H1 (cell line): ENCODE measurements at regions not wholly inside any gene's neighbourhood (a gene's known extent, or its start where the extent isn't known, plus 50 kb on each side); places are given as distances from the start of the nearest gene placed in this dataset.

Source experiments
- CTCF ChIA-PET: fragments of 300-600 bp; sonication (Branson Sonifier 250); formaldehyde crosslinking; loops from one replicate; lab custom pipeline; 2021; ENCODE audit not compliant: partially characterized antibody; lab: Charles Lee
- POLR2A ChIA-PET: fragments of 300-600 bp; sonication (Branson Sonifier 250); formaldehyde crosslinking; loops from one replicate; lab custom pipeline; 2021; ENCODE audit warnings: inconsistent platforms; ENCODE audit not compliant: partially characterized antibody; lab: Charles Lee
- DNase-seq, 2 experiments: peaks; one replicate each; pipeline versions ENCODE4 v3.0.0 to v3.0.0-alpha.2; 2010 to 2022; ENCODE audit warnings: low spot score in 2 of 2, low read depth in 1 of 2, mixed read lengths in 1 of 2
- FAIRE-seq: peaks from 2 replicates; lab custom pipeline; 2011; peaks lifted over from hg19 to GRCh38; lab: Jason Lieb, UNC
- H2AFZ ChIP-seq: 2 replicates; pipeline ENCODE4 v1.8.1; 2012; ENCODE audit warnings: low read length, inconsistent platforms
- H2AK5ac ChIP-seq: 2 replicates; pipeline ENCODE4 v1.6.1; 2013; ENCODE audit warnings: low read depth, low read length
- H2BK120ac ChIP-seq: replicated peaks from 2 replicates; pipeline ENCODE3; 2013; ENCODE audit warnings: low read depth, low read length, inconsistent platforms
- H2BK12ac ChIP-seq: 2 replicates; pipeline ENCODE4 v1.6.1; 2013; ENCODE audit warnings: low read depth, low read length
- H2BK15ac ChIP-seq: 2 replicates; pipeline ENCODE4 v1.6.1; 2013; ENCODE audit warnings: low read length
- H2BK20ac ChIP-seq: 2 replicates; pipeline ENCODE4 v1.6.1; 2013; ENCODE audit warnings: low read length
- H2BK5ac ChIP-seq: 2 replicates; pipeline ENCODE4 v1.6.1; 2013; ENCODE audit warnings: low read depth, low read length
- H3K14ac ChIP-seq: 2 replicates; pipeline ENCODE4 v1.6.1; 2013; ENCODE audit warnings: inconsistent platforms; ENCODE audit not compliant: insufficient read length
- H3K18ac ChIP-seq: 2 replicates; pipeline ENCODE4 v1.6.1; 2013; ENCODE audit warnings: low read length; ENCODE audit errors: extremely low read depth
- H3K23ac ChIP-seq: 2 replicates; pipeline ENCODE4 v1.6.1; 2013; ENCODE audit warnings: inconsistent platforms; ENCODE audit not compliant: insufficient read length
- H3K23me2 ChIP-seq: 2 replicates; pipeline ENCODE4 v1.6.1; 2013; ENCODE audit warnings: low read depth, low read length
- H3K27ac ChIP-seq: 2 replicates; pipeline ENCODE4 v1.6.1; 2011; ENCODE audit warnings: low read depth, low read length, inconsistent platforms
- H3K27me3 ChIP-seq, 4 experiments: replicated peaks in 1 of 4; 1 replicate in 1 of 4; 2 replicates in 3 of 4; pipeline versions ENCODE4 v1.6.1 to v1.8.1; 2011 to 2013; ENCODE audit warnings: low read length in 3 of 4, mild to moderate bottlenecking in 3 of 4, inconsistent platforms in 2 of 4, mixed read lengths in 2 of 4, moderate library complexity in 1 of 4; ENCODE audit not compliant: control insufficient read depth in 3 of 4, insufficient read depth in 3 of 4; ENCODE audit errors: extremely low read depth in 1 of 4
- H3K36me3 ChIP-seq, 4 experiments: 2 replicates each; pipeline versions ENCODE4 v1.6.1 to v1.8.1; 2011 to 2013; ENCODE audit warnings: mild to moderate bottlenecking in 4 of 4, low read length in 3 of 4, moderate library complexity in 2 of 4, control low read depth in 1 of 4, inconsistent platforms in 1 of 4; ENCODE audit not compliant: insufficient read depth in 4 of 4, control insufficient read depth in 2 of 4
- H3K4ac ChIP-seq: replicated peaks from 2 replicates; pipeline ENCODE3; 2013; ENCODE audit warnings: low read length, low read depth, mixed read lengths, inconsistent platforms; ENCODE audit not compliant: insufficient read length
- H3K4me1 ChIP-seq, 4 experiments: replicated peaks in 1 of 4; 1 replicate in 1 of 4; 2 replicates in 3 of 4; pipeline versions ENCODE4 v1.6.1 to v1.8.1; 2011 to 2013; ENCODE audit warnings: low read length in 3 of 4, inconsistent platforms in 2 of 4, mixed read lengths in 1 of 4; ENCODE audit not compliant: insufficient read depth in 4 of 4, control insufficient read depth in 3 of 4
- H3K4me2 ChIP-seq, 2 experiments: 2 replicates each; pipeline versions ENCODE4 v1.6.1 to v1.8.1; 2011 to 2013; ENCODE audit warnings: low read depth in 2 of 2, low read length in 2 of 2, control low read depth in 1 of 2, inconsistent platforms in 1 of 2, mild to moderate bottlenecking in 1 of 2; ENCODE audit not compliant: insufficient read depth in 1 of 2
- H3K4me3 ChIP-seq, 4 experiments: fragments of 200-600, 300-600 bp in 1 of 4; sonication (generic), shearing (Covaris generic), sonication (Bioruptor Twin) in 1 of 4; 2 replicates each; pipeline versions ENCODE4 v1.5.1 to v1.8.1; 2011 to 2016; ENCODE audit warnings: low read length in 4 of 4, low read depth in 3 of 4, control low read depth in 2 of 4, inconsistent platforms in 2 of 4, mild to moderate bottlenecking in 2 of 4, mixed read lengths in 1 of 4, moderate library complexity in 1 of 4; ENCODE audit not compliant: insufficient read depth in 2 of 4; ENCODE audit errors: extremely low read depth in 1 of 4
- H3K56ac ChIP-seq: replicated peaks from 2 replicates; pipeline ENCODE3; 2013; ENCODE audit warnings: low read depth, mild to moderate bottlenecking, mixed read lengths, low read length, inconsistent platforms; ENCODE audit not compliant: insufficient read length
- H3K79me1 ChIP-seq: 2 replicates; pipeline ENCODE4 v1.6.1; 2013; ENCODE audit warnings: low read depth, low read length, control low read depth
- H3K79me2 ChIP-seq, 2 experiments: 2 replicates each; pipeline versions ENCODE4 v1.6.1 to v1.8.1; 2012 to 2013; ENCODE audit warnings: low read length in 2 of 2, mild to moderate bottlenecking in 2 of 2, inconsistent platforms in 1 of 2; ENCODE audit not compliant: insufficient read depth in 2 of 2, control insufficient read depth in 1 of 2
- H3K9ac ChIP-seq, 4 experiments: replicated peaks in 1 of 4; 1 replicate in 1 of 4; 2 replicates in 3 of 4; pipeline versions ENCODE4 v1.6.1 to v1.8.1; 2011 to 2013; ENCODE audit warnings: low read depth in 3 of 4, low read length in 3 of 4, control low read depth in 2 of 4, mild to moderate bottlenecking in 2 of 4, moderate library complexity in 2 of 4, inconsistent platforms in 1 of 4; ENCODE audit errors: extremely low read depth in 1 of 4
- H3K9me3 ChIP-seq, 2 experiments: 2 replicates each; pipeline versions ENCODE4 v1.6.1 to v1.8.1; 2012 to 2013; ENCODE audit warnings: mild to moderate bottlenecking in 2 of 2, moderate library complexity in 2 of 2, control low read depth in 1 of 2, inconsistent platforms in 1 of 2, low read depth in 1 of 2, low read length in 1 of 2, mixed read lengths in 1 of 2; ENCODE audit not compliant: insufficient read depth in 2 of 2
- H4K20me1 ChIP-seq, 2 experiments: replicated peaks in 1 of 2; 2 replicates each; pipeline versions ENCODE3 to v1.8.1; 2011 to 2013; ENCODE audit warnings: inconsistent platforms in 2 of 2, low read length in 2 of 2, mild to moderate bottlenecking in 1 of 2; ENCODE audit not compliant: insufficient read depth in 2 of 2, control insufficient read depth in 1 of 2
- H4K5ac ChIP-seq: 2 replicates; pipeline ENCODE4 v1.6.1; 2013; ENCODE audit warnings: low read length, low read depth, mixed read lengths, inconsistent platforms; ENCODE audit not compliant: insufficient read length
- H4K8ac ChIP-seq: 2 replicates; pipeline ENCODE4 v1.8.0; 2013; ENCODE audit warnings: mild to moderate bottlenecking, moderate library complexity, low read length, inconsistent platforms; ENCODE audit not compliant: insufficient read depth; ENCODE audit errors: extremely low read depth
- H4K91ac ChIP-seq: replicated peaks from 2 replicates; pipeline ENCODE3; 2013; ENCODE audit warnings: low read length, mixed read lengths, inconsistent platforms; ENCODE audit not compliant: insufficient read length
- ATF2 ChIP-seq: IDR thresholded peaks from 2 replicates; pipeline ENCODE4 v1.6.1; 2012; ENCODE audit warnings: low read length, inconsistent platforms
- BACH1 ChIP-seq: IDR thresholded peaks from 2 replicates; pipeline ENCODE4 v1.6.1; 2012; ENCODE audit warnings: low read length, improper control_type of control experiment
- BCL11A ChIP-seq, 2 experiments: IDR thresholded peaks; one replicate each; pipeline ENCODE4 v1.6.1; 2011; ENCODE audit warnings: low read depth in 2 of 2, low read length in 2 of 2, mild to moderate bottlenecking in 2 of 2
- CREB1 ChIP-seq: IDR thresholded peaks from 2 replicates; pipeline ENCODE4 v1.6.1; 2012; ENCODE audit warnings: inconsistent platforms
- FOSL1 ChIP-seq: IDR thresholded peaks from 2 replicates; pipeline ENCODE4 v1.6.1; 2011; ENCODE audit warnings: mild to moderate bottlenecking, low read depth, low read length, moderate library complexity; ENCODE audit not compliant: insufficient read depth
- GTF2F1 ChIP-seq: IDR thresholded peaks from 2 replicates; pipeline ENCODE4 v1.6.1; 2012; ENCODE audit warnings: low read depth, low read length, improper control_type of control experiment, borderline replicate concordance
- HDAC6 ChIP-seq: IDR thresholded peaks from one replicate; pipeline ENCODE4 v1.7.1; 2012; ENCODE audit warnings: low read depth, mild to moderate bottlenecking, inconsistent platforms, low read length, moderate library complexity
- NRF1 ChIP-seq: IDR thresholded peaks from 2 replicates; pipeline ENCODE4 v1.6.1; 2011; ENCODE audit warnings: mild to moderate bottlenecking, low read depth, low read length, improper control_type of control experiment
- PHF8 ChIP-seq: fragments of 200-600 bp; sonication (generic); conservative IDR thresholded peaks from 2 replicates; pipeline ENCODE4 v1.7.1; 2012; ENCODE audit warnings: low read depth, mild to moderate bottlenecking, inconsistent platforms, low read length, moderate library complexity
- RFX5 ChIP-seq: IDR thresholded peaks from 2 replicates; pipeline ENCODE4 v1.6.1; 2011; ENCODE audit warnings: low read depth, low read length, improper control_type of control experiment, borderline replicate concordance
- YY1 ChIP-seq: IDR thresholded peaks from 2 replicates; pipeline ENCODE4 v1.6.1; 2011; ENCODE audit warnings: low read depth, mild to moderate bottlenecking, low read length

- no peak overlapping the region for H4K5ac ChIP-seq
- FAIRE-seq (no peak), DNase-seq (no peak)
- H3K79me1 ChIP-seq: no peaks in the 10 kb centered on the region
- H3K4me2 ChIP-seq: no peak overlapping the region
- no peak overlapping the region for H3K23ac ChIP-seq
- peaks cover 0 to 2% of the 10 kb centered on the region in 2 experiments for H4K20me1 ChIP-seq
- no peak overlapping the region for H4K91ac ChIP-seq
- H3K4ac ChIP-seq: no peak overlapping the region
- no peak overlapping the region for H3K18ac ChIP-seq
- H3K4me1 ChIP-seq: no peaks in the 10 kb centered on the region
- H3K9me3 ChIP-seq: no peaks in the 10 kb centered on the region
- ChIA-PET CTCF (no interaction called here), POLR2A (no interaction called here)
- no peak overlapping the region for H2BK120ac ChIP-seq
- no peaks in the 10 kb centered on the region for H3K36me3 ChIP-seq
- H3K27ac ChIP-seq: no peak overlapping the region
- H3K23me2 ChIP-seq: no peaks in the 10 kb centered on the region
- H2AK5ac ChIP-seq: no peak overlapping the region
- H3K79me2 ChIP-seq: no peaks in the 10 kb centered on the region
- H3K4me3 ChIP-seq: no peak overlapping the region
- H3K14ac ChIP-seq: no peak overlapping the region
- no peak overlapping the region for H2BK20ac ChIP-seq
- TF ChIP-seq YY1 (no peak), NRF1 (no peak), FOSL1 (no peak), RFX5 (no peak), GTF2F1 (no peak), ATF2 (no peak), HDAC6 (no peak), BACH1 (no peak), BCL11A (IDR thresholded peaks at IDR 0.05; ENCODE audit: low read depth in 2 of 2, low read length in 2 of 2) (no peak), PHF8 (no peak), CREB1 (no peak)
- no peak overlapping the region for H2AFZ ChIP-seq
- no peak overlapping the region for H2BK15ac ChIP-seq
- no peak overlapping the region for H2BK12ac ChIP-seq
- no peak overlapping the region for H3K9ac ChIP-seq
- no peak overlapping the region for H3K56ac ChIP-seq
- H4K8ac ChIP-seq: no peak overlapping the region
- H3K27me3 ChIP-seq: peaks cover 1 to 22% (median 10%) of the 10 kb centered on the region in 4 experiments; a peak in 6 of 7 replicates
- no peak overlapping the region for H2BK5ac ChIP-seq
These were observed 82.2 kb downstream of the FZD1 start for GRCh38 chr7:91346426-91346825.
